ENCODE measurements at regions not wholly inside any gene's neighbourhood (a gene's known extent, or its start where the extent isn't known, plus 50 kb on each side); places are given as distances from the start of the nearest gene placed in this dataset.

- peak; percentile 18 for DNase-seq
These were observed 204.8 kb downstream of the ANAPC1 start for GRCh38 chr2:111679202-111679601.

DNA sequence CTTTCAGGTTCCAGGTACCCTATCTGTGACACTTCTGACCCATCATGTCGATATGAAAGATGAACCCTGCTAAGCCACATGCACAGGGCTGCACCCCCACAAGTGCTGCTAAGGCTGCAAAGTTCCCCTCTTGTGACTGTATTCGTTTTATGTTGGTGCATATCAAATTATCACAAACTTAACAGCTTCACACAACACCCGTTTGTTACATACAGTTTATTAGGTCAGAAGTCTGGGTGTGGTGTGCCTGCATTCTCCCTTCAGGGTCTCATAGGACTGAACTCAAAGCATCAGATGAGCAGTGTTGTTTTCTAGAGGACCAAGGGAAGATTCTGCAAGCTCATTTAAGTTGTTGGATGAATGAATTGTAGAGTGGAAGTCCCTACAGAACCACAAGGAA is 199.4 kb downstream of the ANAPC1 start:
- no peak for DNase-seq

GRCh38 chr2:111685342-111685741 is 198.7 kb downstream of the ANAPC1 start:
- no peak for DNase-seq

GRCh38 chr2:111686994-111687393 is 197.0 kb downstream of the ANAPC1 start:
- DNase-seq = no peak

- no peak for DNase-seq
These were observed 196.1 kb downstream of the ANAPC1 start for GRCh38 chr2:111687911-111688310.

- no peak for DNase-seq
These were observed 195.5 kb downstream of the ANAPC1 start for GRCh38 chr2:111688482-111688881.

DNA sequence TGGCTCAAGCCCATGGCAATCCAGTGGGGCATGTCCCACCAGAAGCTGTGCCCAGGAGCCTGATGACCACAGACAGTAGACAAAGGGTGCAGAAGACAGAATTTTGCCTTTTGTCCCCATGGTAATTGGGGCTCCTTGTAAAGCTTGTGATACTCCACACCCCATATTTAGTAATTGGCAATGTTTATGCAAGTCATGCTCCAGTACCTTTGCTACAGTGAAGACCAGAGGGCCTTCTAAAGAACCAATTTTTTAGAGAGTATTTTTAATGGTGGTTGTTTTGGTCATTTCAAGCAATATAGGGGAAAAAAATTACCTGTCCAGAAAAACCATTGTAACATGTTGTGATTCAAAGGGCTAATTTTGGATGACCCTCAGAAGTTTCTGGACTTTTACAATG is 194.8 kb downstream of the ANAPC1 start:
- DNase-seq = no peak

DNA sequence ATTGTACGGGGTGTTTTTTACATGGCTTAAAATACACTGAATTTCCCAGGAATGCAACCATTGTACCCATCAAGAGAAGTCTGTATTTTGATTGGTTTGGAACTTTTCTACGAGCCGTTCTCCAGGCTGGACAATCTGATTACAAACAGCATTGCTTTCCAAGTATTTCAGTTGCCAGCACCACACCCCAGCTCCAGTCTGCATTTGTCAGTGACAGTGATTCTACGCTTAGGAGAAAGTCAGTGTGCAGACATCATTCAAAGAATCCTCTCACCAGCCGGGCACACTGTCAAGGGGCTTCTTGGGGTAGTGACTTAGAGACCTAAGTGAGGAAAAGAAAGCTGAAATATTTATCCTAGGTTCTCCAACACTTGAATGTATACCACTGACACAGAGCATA is 194.1 kb downstream of the ANAPC1 start:
- DNase-seq = no peak

DNA sequence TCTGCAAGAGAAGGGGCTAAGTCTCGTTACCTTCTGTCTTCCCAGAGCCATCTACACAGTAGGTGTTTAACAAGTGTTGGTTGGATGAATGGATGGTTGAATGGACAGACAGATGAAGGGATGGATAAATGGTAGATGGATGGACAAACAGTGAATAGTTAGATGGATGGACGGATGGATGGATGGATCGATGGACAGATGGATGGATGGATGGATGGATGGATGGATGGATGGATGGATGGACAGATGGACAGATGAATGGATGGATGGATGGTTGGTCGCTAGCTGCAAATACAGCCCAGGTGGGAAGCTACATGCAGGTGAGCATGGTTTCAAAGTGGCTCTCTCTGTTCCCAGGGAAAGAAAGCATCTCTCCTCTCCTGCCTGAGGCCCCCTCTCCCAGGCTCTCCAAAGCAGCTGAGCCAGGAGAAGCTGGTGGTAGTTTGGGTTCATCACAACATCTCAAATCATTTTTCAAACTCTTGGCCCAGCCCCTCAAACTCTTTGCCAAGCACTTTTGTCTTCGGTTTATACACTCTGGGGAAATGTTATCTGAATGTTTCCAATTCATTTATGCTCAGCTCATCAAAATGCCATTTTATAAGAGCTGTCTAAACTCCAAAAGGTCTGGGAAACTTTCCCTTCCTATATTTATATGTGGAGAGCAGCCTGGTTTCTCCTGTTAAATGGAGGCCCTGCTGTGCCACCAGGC is 192.7 kb downstream of the ANAPC1 start:
- no peak for DNase-seq

- DNase-seq = no peak
These were observed 191.7 kb downstream of the ANAPC1 start for GRCh38 chr2:111692311-111692710.

GRCh38 chr2:111694700-111695101 is 189.3 kb downstream of the ANAPC1 start:
- no peak for DNase-seq

GRCh38 chr2:111695441-111696007 is 188.5 kb downstream of the ANAPC1 start:
- no peak for DNase-seq

DNA sequence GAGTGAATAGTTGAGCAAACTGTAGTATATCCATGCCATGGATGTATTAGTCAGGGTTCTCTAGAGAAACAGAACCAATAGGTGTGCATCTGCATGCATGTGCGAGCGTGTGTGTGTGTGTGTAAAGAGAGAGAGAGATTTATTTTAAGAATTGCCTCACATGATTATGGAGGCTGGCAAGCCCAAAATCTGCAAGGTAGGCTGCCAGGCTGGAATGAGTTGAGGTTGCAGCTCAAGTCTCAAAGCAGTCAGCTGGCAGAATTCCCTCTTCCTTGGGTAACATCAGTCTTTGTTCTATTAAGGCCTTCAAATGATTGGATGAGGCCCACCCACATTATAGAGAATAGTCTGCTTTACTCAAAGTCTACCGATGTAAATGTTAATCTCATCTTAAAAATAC is 187.8 kb downstream of the ANAPC1 start:
- DNase-seq = no peak

DNA sequence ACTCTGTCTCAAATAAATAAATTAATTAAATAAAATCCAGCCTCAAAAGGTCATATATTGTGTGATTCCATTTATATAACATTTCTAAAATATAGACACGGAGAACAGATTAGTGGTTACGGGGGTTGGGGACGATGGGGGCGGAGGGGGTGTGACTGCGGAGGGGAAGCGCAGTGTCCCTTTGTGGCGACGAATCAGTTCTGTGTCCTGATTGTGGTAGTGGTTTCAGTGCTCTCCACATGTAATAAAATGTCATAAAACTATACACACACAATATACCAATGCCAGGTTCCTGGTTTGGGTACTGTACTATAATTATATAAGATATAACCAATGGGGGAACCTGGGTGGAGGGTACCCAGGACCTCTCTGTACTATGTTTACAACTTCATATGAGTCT is 186.4 kb downstream of the ANAPC1 start:
- no peak for DNase-seq

- no peak for DNase-seq
These were observed 185.9 kb downstream of the ANAPC1 start for GRCh38 chr2:111698089-111698488.

GRCh38 chr2:111698743-111699554 is 185.0 kb downstream of the ANAPC1 start:
- DNase-seq = peak; percentile 69

DNA sequence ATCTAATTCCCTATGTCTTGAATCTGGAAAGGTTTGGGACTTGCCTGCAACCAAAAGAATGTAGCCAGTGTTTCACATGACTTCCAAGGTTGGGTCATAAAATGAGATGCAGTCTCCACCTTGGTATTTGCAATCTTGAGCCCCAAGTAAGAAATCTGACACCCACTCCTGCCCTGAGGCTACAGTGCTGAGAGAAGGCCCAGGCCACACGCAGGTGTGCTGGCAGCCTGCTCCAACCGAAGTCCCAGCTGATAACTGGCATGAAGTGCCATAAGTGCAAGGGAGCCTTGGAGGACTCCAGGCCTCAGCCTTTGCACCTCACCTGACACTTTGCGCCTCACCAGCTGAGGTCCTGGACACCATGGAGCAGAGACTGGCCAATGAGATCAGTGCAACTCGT is 182.7 kb downstream of the ANAPC1 start:
- no peak for DNase-seq

- DNase-seq = no peak
These were observed 182.2 kb downstream of the ANAPC1 start for GRCh38 chr2:111701798-111702118.

DNA sequence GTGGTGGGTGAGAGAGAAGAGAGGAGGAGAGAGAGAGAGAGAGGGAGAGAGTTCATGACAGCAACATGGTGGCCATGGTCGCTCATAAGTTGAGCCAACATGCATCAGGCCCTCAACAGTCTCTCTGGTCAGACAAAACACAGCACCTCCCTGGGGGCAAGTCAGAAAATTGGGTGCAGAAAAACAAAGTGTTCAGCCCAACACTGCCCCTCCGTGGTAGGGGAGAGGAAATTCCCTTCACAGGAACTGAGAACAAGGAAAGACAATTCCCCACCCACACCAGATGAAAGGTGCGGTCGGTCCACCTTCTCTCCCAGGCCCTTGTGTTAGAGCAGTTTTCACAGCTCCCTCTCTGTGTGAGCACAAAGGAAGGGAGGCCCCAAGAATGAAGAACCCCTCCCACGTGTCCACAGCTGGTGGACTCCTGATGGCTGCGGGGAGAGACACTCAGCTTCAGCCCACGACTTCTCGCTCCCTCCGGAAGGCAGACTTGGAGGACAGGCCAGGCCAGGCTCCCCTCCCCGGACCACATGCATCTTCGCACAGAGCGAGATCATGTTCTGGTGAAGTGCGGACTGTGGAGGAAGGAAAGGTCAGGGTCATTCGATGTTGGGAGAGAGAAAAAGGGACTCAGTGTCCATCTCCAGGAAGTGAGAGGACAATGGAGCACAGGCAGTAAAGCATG is 181.7 kb downstream of the ANAPC1 start:
- DNase-seq = peak; percentile 48

- DNase-seq = no peak
These were observed 181.2 kb downstream of the ANAPC1 start for GRCh38 chr2:111702804-111703196.

GRCh38 chr2:111703759-111704158 is 180.2 kb downstream of the ANAPC1 start:
- DNase-seq = no peak

DNA sequence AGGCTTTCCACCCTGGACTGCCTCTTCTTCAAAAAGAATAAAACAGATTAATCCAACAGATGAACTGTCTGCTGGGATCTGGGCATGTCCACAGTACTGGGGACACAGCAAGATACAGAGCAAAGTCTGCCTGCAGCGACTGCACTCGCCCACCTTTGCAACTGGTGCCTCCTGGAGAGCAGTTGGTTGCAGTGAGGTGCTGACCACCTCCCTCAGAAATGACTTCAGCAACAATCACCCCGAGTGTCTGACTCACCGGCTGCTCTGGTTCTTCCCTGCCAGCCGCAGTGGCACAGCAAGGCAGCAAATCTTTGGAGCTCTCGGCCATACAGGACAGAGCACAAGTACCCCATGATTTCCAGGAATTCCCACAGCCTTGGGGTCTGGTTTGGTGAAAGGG is 179.7 kb downstream of the ANAPC1 start:
- DNase-seq = peak; percentile 30

GRCh38 chr2:111705239-111705638 is 178.8 kb downstream of the ANAPC1 start:
- no peak for DNase-seq
